HFF-Myc (cell line): ENCODE measurements at regions not wholly inside any gene's neighbourhood (a gene's known extent, or its start where the extent isn't known, plus 50 kb on each side); places are given as distances from the start of the nearest gene placed in this dataset.

Experiments
- DNase-seq: peaks from one replicate; pipeline ENCODE4 v3.0.0-alpha.2; 2011; ENCODE audit warnings: low read depth; ENCODE audit errors: extremely low read depth
- H3K4me3 ChIP-seq: replicated peaks from 2 replicates; pipeline ENCODE4 v1.5.1; 2011; ENCODE audit warnings: low read depth, mild to moderate bottlenecking, control low read depth, low read length
- CTCF ChIP-seq: IDR thresholded peaks from 2 replicates; pipeline ENCODE4 v1.5.1; 2012; ENCODE audit warnings: mild to moderate bottlenecking, low read depth, low read length, control low read depth; ENCODE audit errors: missing control alignments

DNA sequence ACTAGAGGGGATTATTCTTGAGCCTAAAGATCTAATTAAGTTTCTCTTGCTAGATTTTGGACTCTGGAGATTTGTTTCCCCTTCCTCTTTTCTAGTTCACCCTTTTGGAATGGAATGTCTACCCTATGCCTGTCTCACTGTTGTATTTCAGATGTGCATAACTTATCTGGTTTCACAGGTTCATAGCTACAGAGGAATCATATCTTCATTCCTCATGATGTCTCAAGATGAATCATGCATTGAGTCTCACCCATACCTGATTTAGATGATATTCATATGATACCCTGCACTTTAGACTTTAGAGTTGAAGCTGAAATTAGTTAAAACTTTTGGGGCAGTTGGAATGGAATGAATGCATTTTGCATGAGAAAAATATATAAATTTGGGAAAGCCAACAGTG is 246.7 kb downstream of the HS3ST1 start:
- no peak for DNase-seq
- TF ChIP-seq CTCF = no peak

DNA sequence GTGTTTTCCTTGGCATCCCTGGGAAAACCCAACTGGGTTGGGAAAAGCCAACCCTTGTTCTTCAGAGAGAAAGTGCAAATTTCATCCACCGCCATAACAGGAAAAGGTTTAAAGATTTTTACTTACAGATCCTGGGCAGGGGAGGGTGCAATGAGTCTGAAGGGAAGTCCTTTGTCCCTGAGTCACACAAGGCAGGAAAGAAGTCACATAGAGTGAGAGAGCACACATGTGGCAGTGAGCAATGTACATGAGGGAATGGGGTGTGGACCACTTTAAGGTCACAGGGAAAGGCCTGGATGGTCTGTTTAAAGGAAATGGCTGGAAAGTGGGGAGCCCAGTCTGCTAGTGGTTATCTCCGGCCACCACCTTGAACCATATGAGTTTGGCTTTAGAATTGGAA is 248.9 kb downstream of the HS3ST1 start:
- H3K4me3 ChIP-seq = no peak overlapping the region
- no peak for TF ChIP-seq CTCF
- DNase-seq = no peak

More for the DNA sequence above, 246.7 kb downstream of the HS3ST1 start:
- no peak overlapping the region for H3K4me3 ChIP-seq

- no peak overlapping the region for H3K4me3 ChIP-seq
- no peak for DNase-seq
- TF ChIP-seq CTCF = no peak
Observed at GRCh38 chr4:11178433-11178832, 250.3 kb downstream of the HS3ST1 start.

- DNase-seq = no peak
- H3K4me3 ChIP-seq = no peak overlapping the region
- no peak for TF ChIP-seq CTCF
Observed at GRCh38 chr4:11175374-11175773, 253.3 kb downstream of the HS3ST1 start.

DNA sequence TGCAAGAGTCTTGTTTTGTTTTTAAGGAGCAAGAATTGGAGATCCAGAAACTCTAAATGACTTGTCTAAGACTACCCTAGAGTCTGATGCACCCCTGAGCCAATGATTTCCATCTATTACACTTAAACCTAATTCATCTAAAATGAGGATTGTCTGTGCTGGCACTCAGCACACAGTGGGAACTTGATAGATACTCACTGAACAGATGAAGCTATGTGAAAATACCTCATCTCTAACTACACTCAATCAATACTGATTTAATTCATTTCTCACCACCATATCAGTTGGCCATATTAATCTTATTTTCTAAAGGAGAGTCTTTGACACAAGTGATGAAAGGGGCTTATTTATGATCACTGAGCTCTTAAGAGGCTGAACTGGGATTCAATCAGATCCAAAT is 262.1 kb downstream of the HS3ST1 start:
- no peak for TF ChIP-seq CTCF
- no peak overlapping the region for H3K4me3 ChIP-seq
- DNase-seq = no peak

DNA sequence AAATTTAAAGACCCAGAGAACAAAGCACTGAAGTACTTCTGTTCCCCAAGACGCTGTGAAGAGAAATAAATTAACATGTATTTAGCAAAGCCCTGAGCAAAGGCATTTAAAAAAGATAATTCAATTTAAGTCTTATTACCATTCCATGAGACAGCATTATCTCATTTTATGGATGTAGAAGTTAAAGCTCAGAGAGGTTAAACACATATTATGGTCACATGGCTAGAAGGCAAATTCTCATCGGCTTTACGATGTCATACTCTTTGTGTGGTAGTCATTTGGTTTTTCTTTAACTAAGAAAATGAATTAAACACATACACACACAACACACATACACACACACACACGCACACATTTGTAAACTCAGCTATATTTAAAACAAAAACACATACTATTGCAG is 262.7 kb downstream of the HS3ST1 start:
- no peak for TF ChIP-seq CTCF
- no peak for DNase-seq
- no peak overlapping the region for H3K4me3 ChIP-seq

GRCh38 chr4:11165052-11165451 is 263.6 kb downstream of the HS3ST1 start:
- no peak for TF ChIP-seq CTCF
- DNase-seq = no peak
- H3K4me3 ChIP-seq = no peak overlapping the region
